Stimulated activated naive CD8-positive, alpha-beta T cell treated with anti-CD3 and anti-CD28 coated beads, Interleukin-15, Interleukin-2, amounts not matched to agents 100 U/mL and 50 U/mL, for 24 hours (primary cell): ENCODE measurements at regions not wholly inside any gene's neighbourhood (a gene's known extent, or its start where the extent isn't known, plus 50 kb on each side); places are given as distances from the start of the nearest gene placed in this dataset.

ENCODE experiments used
- ATAC-seq: fragments of 150-1000 bp; cut with Tn5 transposase; one replicate; pipeline ENCODE4 v1.10.0; 2021
- DNase-seq: peaks from one replicate; pipeline ENCODE4 v3.0.0; 2021

- ATAC-seq, result no peak
- DNase-seq, result no peak
Observed at GRCh38 chr15:36469311-36469966, 110.0 kb upstream of the CDIN1 start.

GRCh38 chr15:36472672-36473071 lies 106.8 kb upstream of the CDIN1 start:
- ATAC-seq, result no peak
- DNase-seq, result no peak

- ATAC-seq (no peak), DNase-seq (no peak)
Observed at GRCh38 chr15:36478561-36478960, 100.9 kb upstream of the CDIN1 start.

- DNase-seq (no peak), ATAC-seq (no peak)
Observed at GRCh38 chr15:36479200-36479896, 100.1 kb upstream of the CDIN1 start.

GRCh38 chr15:36481156-36481555 lies 98.3 kb upstream of the CDIN1 start:
- no peak for DNase-seq
- ATAC-seq, result no peak

GRCh38 chr15:36483409-36483808 lies 96.0 kb upstream of the CDIN1 start:
- ATAC-seq (no peak), DNase-seq (no peak)

GRCh38 chr15:36484038-36484778 lies 95.2 kb upstream of the CDIN1 start:
- ATAC-seq (no peak), DNase-seq (no peak)

GRCh38 chr15:36491912-36492311 lies 87.5 kb upstream of the CDIN1 start:
- no peak for ATAC-seq
- no peak for DNase-seq

- no peak for ATAC-seq
Observed at GRCh38 chr15:36495456-36495991, 83.9 kb upstream of the CDIN1 start.

GRCh38 chr15:36497901-36498300 lies 81.5 kb upstream of the CDIN1 start:
- ATAC-seq, result no peak

More at GRCh38 chr15:36495456-36495991, 83.9 kb upstream of the CDIN1 start:
- no peak for DNase-seq

GRCh38 chr15:36498401-36498800 lies 81.0 kb upstream of the CDIN1 start:
- ATAC-seq (no peak), DNase-seq (no peak)

More at GRCh38 chr15:36497901-36498300, 81.5 kb upstream of the CDIN1 start:
- DNase-seq, result no peak

GRCh38 chr15:36498916-36499315 lies 80.5 kb upstream of the CDIN1 start:
- DNase-seq (no peak), ATAC-seq (no peak)

- no peak for ATAC-seq
- no peak for DNase-seq
Observed at GRCh38 chr15:36499412-36500389, 79.7 kb upstream of the CDIN1 start.

GRCh38 chr15:36501063-36501678 lies 78.3 kb upstream of the CDIN1 start:
- no peak for ATAC-seq
- no peak for DNase-seq

- DNase-seq (no peak), ATAC-seq (no peak)
Observed at GRCh38 chr15:36502509-36502908, 76.9 kb upstream of the CDIN1 start.

- DNase-seq, result no peak
- ATAC-seq, result no peak
Observed at GRCh38 chr15:36506733-36507356, 72.6 kb upstream of the CDIN1 start.

GRCh38 chr15:36507458-36507857 lies 72.0 kb upstream of the CDIN1 start:
- ATAC-seq (no peak), DNase-seq (no peak)

- no peak for ATAC-seq
- DNase-seq, result no peak
Observed at GRCh38 chr15:36511594-36511993, 67.8 kb upstream of the CDIN1 start.

- no peak for DNase-seq
- no peak for ATAC-seq
Observed at GRCh38 chr15:36517758-36518157, 61.7 kb upstream of the CDIN1 start.

- ATAC-seq (no peak), DNase-seq (no peak)
Observed at GRCh38 chr15:36519067-36519466, 60.4 kb upstream of the CDIN1 start.

GRCh38 chr15:36525430-36525829 lies 54.0 kb upstream of the CDIN1 start:
- DNase-seq (no peak), ATAC-seq (no peak)
